Mammary epithelial cell (primary cell): ENCODE measurements at regions not wholly inside any gene's neighbourhood (a gene's known extent, or its start where the extent isn't known, plus 50 kb on each side); places are given as distances from the start of the nearest gene placed in this dataset.

Experiments
- EZH2 ChIP-seq: IDR thresholded peaks from 2 replicates; pipeline ENCODE4 v1.6.1; 2012; ENCODE audit warnings: low read length, inconsistent platforms, borderline replicate concordance
- TF ChIP-seq, protein P1 (sequence below), 2 donors: IDR thresholded peaks in 1 of 2; conservative IDR thresholded peaks in 1 of 2; 2 replicates each; pipeline ENCODE4 v1.5.1; 2011 to 2012; ENCODE audit warnings: inconsistent platforms in 2 of 2, low read length in 2 of 2, mild to moderate bottlenecking in 2 of 2, control low read depth in 1 of 2, low read depth in 1 of 2; ENCODE audit not compliant: insufficient read depth in 1 of 2; ENCODE audit errors: extremely low read depth in 1 of 2

DNA sequence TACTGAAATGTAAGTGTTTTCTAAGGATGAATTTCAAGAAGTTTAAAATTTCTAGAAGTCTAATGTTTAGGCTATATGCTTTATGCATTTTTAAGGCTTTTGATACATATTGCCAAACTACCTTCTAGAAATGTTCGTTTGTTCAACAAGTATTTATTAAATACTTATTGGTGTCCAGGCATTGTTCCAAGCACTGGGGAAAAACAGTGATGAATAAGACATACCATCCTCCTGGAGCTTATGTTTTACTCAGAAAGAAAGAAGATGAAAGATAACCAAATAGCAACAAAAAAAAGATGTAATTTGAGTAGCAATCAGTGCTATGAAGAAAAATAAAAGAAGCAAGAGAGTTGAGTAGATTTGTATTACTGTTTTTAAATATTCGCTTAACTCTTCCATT, 692.9 kb downstream of the SLC4A3 start:
- TF ChIP-seq, protein P1, sequence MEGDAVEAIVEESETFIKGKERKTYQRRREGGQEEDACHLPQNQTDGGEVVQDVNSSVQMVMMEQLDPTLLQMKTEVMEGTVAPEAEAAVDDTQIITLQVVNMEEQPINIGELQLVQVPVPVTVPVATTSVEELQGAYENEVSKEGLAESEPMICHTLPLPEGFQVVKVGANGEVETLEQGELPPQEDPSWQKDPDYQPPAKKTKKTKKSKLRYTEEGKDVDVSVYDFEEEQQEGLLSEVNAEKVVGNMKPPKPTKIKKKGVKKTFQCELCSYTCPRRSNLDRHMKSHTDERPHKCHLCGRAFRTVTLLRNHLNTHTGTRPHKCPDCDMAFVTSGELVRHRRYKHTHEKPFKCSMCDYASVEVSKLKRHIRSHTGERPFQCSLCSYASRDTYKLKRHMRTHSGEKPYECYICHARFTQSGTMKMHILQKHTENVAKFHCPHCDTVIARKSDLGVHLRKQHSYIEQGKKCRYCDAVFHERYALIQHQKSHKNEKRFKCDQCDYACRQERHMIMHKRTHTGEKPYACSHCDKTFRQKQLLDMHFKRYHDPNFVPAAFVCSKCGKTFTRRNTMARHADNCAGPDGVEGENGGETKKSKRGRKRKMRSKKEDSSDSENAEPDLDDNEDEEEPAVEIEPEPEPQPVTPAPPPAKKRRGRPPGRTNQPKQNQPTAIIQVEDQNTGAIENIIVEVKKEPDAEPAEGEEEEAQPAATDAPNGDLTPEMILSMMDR (conservative IDR thresholded peaks at IDR 0.05 in 1 of 2, IDR thresholded peaks at IDR 0.05 in 1 of 2; ENCODE audit: extremely low read depth in 1 of 2, insufficient read depth in 1 of 2, low read depth in 1 of 2, low read length in 2 of 2), result no peak
- TF ChIP-seq EZH2, result no peak
